GM12873 (cell line): ENCODE measurements at regions not wholly inside any gene's neighbourhood (a gene's known extent, or its start where the extent isn't known, plus 50 kb on each side); places are given as distances from the start of the nearest gene placed in this dataset.

Experiments
- CTCF ChIP-seq: IDR thresholded peaks from 2 replicates; pipeline ENCODE4 v1.5.1; 2012; ENCODE audit warnings: low read depth, mild to moderate bottlenecking, moderate library complexity, low read length, control low read depth; ENCODE audit not compliant: insufficient read depth; ENCODE audit errors: missing control alignments

- TF ChIP-seq CTCF = no peak
These were observed 105.3 kb upstream of the HNRNPU start for GRCh38 chr1:244969355-244970235.

- TF ChIP-seq CTCF = no peak
These were observed 104.5 kb upstream of the HNRNPU start for GRCh38 chr1:244968881-244969280.

GRCh38 chr1:244968471-244968871 is 104.1 kb upstream of the HNRNPU start:
- TF ChIP-seq CTCF = no peak

GRCh38 chr1:244967159-244967558 is 102.8 kb upstream of the HNRNPU start:
- no peak for TF ChIP-seq CTCF

- TF ChIP-seq CTCF = no peak
These were observed 101.1 kb upstream of the HNRNPU start for GRCh38 chr1:244965185-244966030.

GRCh38 chr1:244964112-244964971 is 100.0 kb upstream of the HNRNPU start:
- no peak for TF ChIP-seq CTCF
